RWPE1 (cell line): ENCODE measurements at regions not wholly inside any gene's neighbourhood (a gene's known extent, or its start where the extent isn't known, plus 50 kb on each side); places are given as distances from the start of the nearest gene placed in this dataset.

Experiments
- CTCF ChIA-PET: fragments of 350-600 bp; sonication (Branson Sonifier 250); formaldehyde crosslinking; extraction: SDS; loops from one replicate; lab custom pipeline; 2021; lab: Yijun Ruan, JAX
- POLR2A ChIA-PET: fragments of 400-600 bp; formaldehyde crosslinking; extraction: SDS; loops from one replicate; lab custom pipeline; 2020; ENCODE audit warnings: antibody characterized with exemption; ENCODE audit not compliant: low non-redundant PET; lab: Yijun Ruan, JAX
- DNase-seq: peaks from one replicate; pipeline ENCODE4 v3.0.0; 2012; ENCODE audit warnings: low spot score
- H3K27ac ChIP-seq: fragments of 450-650 bp; 2 replicates; pipeline ENCODE4 v1.5.1; 2017
- CTCF ChIP-seq: fragments of 450-650 bp; conservative IDR thresholded peaks from 2 replicates; pipeline ENCODE4 v1.5.1; 2017; ENCODE audit warnings: low read depth, mild to moderate bottlenecking

- H3K27ac ChIP-seq: no peak overlapping the region
- DNase-seq: no peak
- ChIA-PET CTCF (no interaction called here), POLR2A (no interaction called here)
- no peak for TF ChIP-seq CTCF
Observed at GRCh38 chr18:30491815-30492551, 550.6 kb downstream of the DSC3 start.

GRCh38 chr18:30489890-30490643, 552.5 kb downstream of the DSC3 start:
- no peak for TF ChIP-seq CTCF
- H3K27ac ChIP-seq: no peak overlapping the region
- DNase-seq: no peak
- ChIA-PET POLR2A (interaction anchor here (0.6 kb wide), 1 partner anchor 66 kb away, joined by 4 read pairs; no protein-coding TSS in a partner anchor), CTCF (no interaction called here)

GRCh38 chr18:30487962-30488361, 554.6 kb downstream of the DSC3 start:
- CTCF ChIA-PET: no interaction called here
- H3K27ac ChIP-seq: no peak overlapping the region
- POLR2A ChIA-PET: no interaction called here
- TF ChIP-seq CTCF: no peak
- DNase-seq: no peak

GRCh38 chr18:30486856-30487255, 555.7 kb downstream of the DSC3 start:
- TF ChIP-seq CTCF: no peak
- DNase-seq: no peak
- no peak overlapping the region for H3K27ac ChIP-seq
- POLR2A ChIA-PET: no interaction called here
- CTCF ChIA-PET: interaction anchor here (0.6 kb wide), 1 partner anchor 341 kb away, joined by 3 read pairs; no protein-coding TSS in a partner anchor

GRCh38 chr18:30485078-30485477, 557.5 kb downstream of the DSC3 start:
- ChIA-PET CTCF (no interaction called here), POLR2A (no interaction called here)
- no peak for DNase-seq
- H3K27ac ChIP-seq: no peak overlapping the region
- no peak for TF ChIP-seq CTCF

- H3K27ac ChIP-seq: no peak overlapping the region
- POLR2A ChIA-PET: no interaction called here
- CTCF ChIA-PET: no interaction called here
- no peak for DNase-seq
- TF ChIP-seq CTCF: no peak
Observed at GRCh38 chr18:30481871-30482270, 560.7 kb downstream of the DSC3 start.
